Adrenal gland (tissue), 5 donors: ENCODE measurements at regions not wholly inside any gene's neighbourhood (a gene's known extent, or its start where the extent isn't known, plus 50 kb on each side); places are given as distances from the start of the nearest gene placed in this dataset.

Source experiments
- POLR2A ChIP-seq, 2 donors: fragments of 450-650 bp; IDR thresholded peaks; one replicate each; pipeline ENCODE4 v1.6.1; 2017; ENCODE audit warnings: antibody characterized with exemption in 2 of 2, mild to moderate bottlenecking in 2 of 2, moderate library complexity in 1 of 2
- TF ChIP-seq, protein P1 (sequence below), 6 experiments: fragments of 450-650 bp in 4 of 6; fragments of 200-600 bp in 2 of 6; sonication (generic) in 1 of 6; IDR thresholded peaks; 1 replicate in 5 of 6; 2 replicates in 1 of 6; pipeline versions ENCODE4 v1.5.1 to v1.8.0; 2016 to 2021; ENCODE audit warnings: antibody characterized with exemption in 6 of 6, mild to moderate bottlenecking in 2 of 6, moderate library complexity in 1 of 6
- donor health status: DM: no; HTN: no; CAD: no.

DNA sequence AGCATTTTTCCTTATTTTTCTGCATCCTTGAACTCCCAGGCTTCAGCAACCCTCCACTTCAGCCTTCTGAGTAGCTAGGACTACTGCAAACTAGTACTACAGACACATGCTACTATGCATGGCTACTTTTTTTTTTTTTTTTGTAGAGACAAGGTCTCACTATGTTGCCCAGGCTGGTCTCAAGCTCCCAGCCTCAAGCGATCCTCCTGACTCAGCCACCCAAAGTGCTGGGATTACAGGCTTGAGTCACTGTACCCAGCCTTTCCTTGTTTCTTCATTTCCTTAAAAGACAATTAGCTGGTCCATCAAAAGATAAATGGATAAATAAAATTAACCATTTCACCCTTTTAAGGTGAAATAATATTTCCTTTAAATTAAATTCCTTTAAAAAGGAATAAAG is 205.8 kb downstream of the SPTSSA start:
- TF ChIP-seq, protein P1, sequence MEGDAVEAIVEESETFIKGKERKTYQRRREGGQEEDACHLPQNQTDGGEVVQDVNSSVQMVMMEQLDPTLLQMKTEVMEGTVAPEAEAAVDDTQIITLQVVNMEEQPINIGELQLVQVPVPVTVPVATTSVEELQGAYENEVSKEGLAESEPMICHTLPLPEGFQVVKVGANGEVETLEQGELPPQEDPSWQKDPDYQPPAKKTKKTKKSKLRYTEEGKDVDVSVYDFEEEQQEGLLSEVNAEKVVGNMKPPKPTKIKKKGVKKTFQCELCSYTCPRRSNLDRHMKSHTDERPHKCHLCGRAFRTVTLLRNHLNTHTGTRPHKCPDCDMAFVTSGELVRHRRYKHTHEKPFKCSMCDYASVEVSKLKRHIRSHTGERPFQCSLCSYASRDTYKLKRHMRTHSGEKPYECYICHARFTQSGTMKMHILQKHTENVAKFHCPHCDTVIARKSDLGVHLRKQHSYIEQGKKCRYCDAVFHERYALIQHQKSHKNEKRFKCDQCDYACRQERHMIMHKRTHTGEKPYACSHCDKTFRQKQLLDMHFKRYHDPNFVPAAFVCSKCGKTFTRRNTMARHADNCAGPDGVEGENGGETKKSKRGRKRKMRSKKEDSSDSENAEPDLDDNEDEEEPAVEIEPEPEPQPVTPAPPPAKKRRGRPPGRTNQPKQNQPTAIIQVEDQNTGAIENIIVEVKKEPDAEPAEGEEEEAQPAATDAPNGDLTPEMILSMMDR (IDR thresholded peaks at IDR 0.05) = no peak
- no peak for TF ChIP-seq POLR2A (IDR thresholded peaks at IDR 0.05)
